H1 (cell line): ENCODE measurements at regions not wholly inside any gene's neighbourhood (a gene's known extent, or its start where the extent isn't known, plus 50 kb on each side); places are given as distances from the start of the nearest gene placed in this dataset.
A peak's percentile ranks its signal among the peaks of the same experiment; 100 is the strongest.

Experiments
- CTCF ChIA-PET: fragments of 300-600 bp; sonication (Branson Sonifier 250); formaldehyde crosslinking; loops from one replicate; lab custom pipeline; 2021; ENCODE audit not compliant: partially characterized antibody; lab: Charles Lee
- POLR2A ChIA-PET: fragments of 300-600 bp; sonication (Branson Sonifier 250); formaldehyde crosslinking; loops from one replicate; lab custom pipeline; 2021; ENCODE audit warnings: inconsistent platforms; ENCODE audit not compliant: partially characterized antibody; lab: Charles Lee
- DNase-seq, 2 experiments: peaks; one replicate each; pipeline versions ENCODE4 v3.0.0 to v3.0.0-alpha.2; 2010 to 2022; ENCODE audit warnings: low spot score in 2 of 2, low read depth in 1 of 2, mixed read lengths in 1 of 2
- FAIRE-seq: peaks from 2 replicates; lab custom pipeline; 2011; peaks lifted over from hg19 to GRCh38; lab: Jason Lieb, UNC
- H2AFZ ChIP-seq: 2 replicates; pipeline ENCODE4 v1.8.1; 2012; ENCODE audit warnings: low read length, inconsistent platforms
- H2AK5ac ChIP-seq: 2 replicates; pipeline ENCODE4 v1.6.1; 2013; ENCODE audit warnings: low read depth, low read length
- H2BK120ac ChIP-seq: replicated peaks from 2 replicates; pipeline ENCODE3; 2013; ENCODE audit warnings: low read depth, low read length, inconsistent platforms
- H2BK12ac ChIP-seq: 2 replicates; pipeline ENCODE4 v1.6.1; 2013; ENCODE audit warnings: low read depth, low read length
- H2BK15ac ChIP-seq: 2 replicates; pipeline ENCODE4 v1.6.1; 2013; ENCODE audit warnings: low read length
- H2BK20ac ChIP-seq: 2 replicates; pipeline ENCODE4 v1.6.1; 2013; ENCODE audit warnings: low read length
- H2BK5ac ChIP-seq: 2 replicates; pipeline ENCODE4 v1.6.1; 2013; ENCODE audit warnings: low read depth, low read length
- H3K14ac ChIP-seq: 2 replicates; pipeline ENCODE4 v1.6.1; 2013; ENCODE audit warnings: inconsistent platforms; ENCODE audit not compliant: insufficient read length
- H3K18ac ChIP-seq: 2 replicates; pipeline ENCODE4 v1.6.1; 2013; ENCODE audit warnings: low read length; ENCODE audit errors: extremely low read depth
- H3K23ac ChIP-seq: 2 replicates; pipeline ENCODE4 v1.6.1; 2013; ENCODE audit warnings: inconsistent platforms; ENCODE audit not compliant: insufficient read length
- H3K23me2 ChIP-seq: 2 replicates; pipeline ENCODE4 v1.6.1; 2013; ENCODE audit warnings: low read depth, low read length
- H3K27ac ChIP-seq: 2 replicates; pipeline ENCODE4 v1.6.1; 2011; ENCODE audit warnings: low read depth, low read length, inconsistent platforms
- H3K27me3 ChIP-seq, 4 experiments: replicated peaks in 1 of 4; 1 replicate in 1 of 4; 2 replicates in 3 of 4; pipeline versions ENCODE4 v1.6.1 to v1.8.1; 2011 to 2013; ENCODE audit warnings: low read length in 3 of 4, mild to moderate bottlenecking in 3 of 4, inconsistent platforms in 2 of 4, mixed read lengths in 2 of 4, moderate library complexity in 1 of 4; ENCODE audit not compliant: control insufficient read depth in 3 of 4, insufficient read depth in 3 of 4; ENCODE audit errors: extremely low read depth in 1 of 4
- H3K36me3 ChIP-seq, 4 experiments: 2 replicates each; pipeline versions ENCODE4 v1.6.1 to v1.8.1; 2011 to 2013; ENCODE audit warnings: mild to moderate bottlenecking in 4 of 4, low read length in 3 of 4, moderate library complexity in 2 of 4, control low read depth in 1 of 4, inconsistent platforms in 1 of 4; ENCODE audit not compliant: insufficient read depth in 4 of 4, control insufficient read depth in 2 of 4
- H3K4ac ChIP-seq: replicated peaks from 2 replicates; pipeline ENCODE3; 2013; ENCODE audit warnings: low read length, low read depth, mixed read lengths, inconsistent platforms; ENCODE audit not compliant: insufficient read length
- H3K4me1 ChIP-seq, 4 experiments: replicated peaks in 1 of 4; 1 replicate in 1 of 4; 2 replicates in 3 of 4; pipeline versions ENCODE4 v1.6.1 to v1.8.1; 2011 to 2013; ENCODE audit warnings: low read length in 3 of 4, inconsistent platforms in 2 of 4, mixed read lengths in 1 of 4; ENCODE audit not compliant: insufficient read depth in 4 of 4, control insufficient read depth in 3 of 4
- H3K4me2 ChIP-seq, 2 experiments: 2 replicates each; pipeline versions ENCODE4 v1.6.1 to v1.8.1; 2011 to 2013; ENCODE audit warnings: low read depth in 2 of 2, low read length in 2 of 2, control low read depth in 1 of 2, inconsistent platforms in 1 of 2, mild to moderate bottlenecking in 1 of 2; ENCODE audit not compliant: insufficient read depth in 1 of 2
- H3K4me3 ChIP-seq, 4 experiments: fragments of 200-600, 300-600 bp in 1 of 4; sonication (generic), shearing (Covaris generic), sonication (Bioruptor Twin) in 1 of 4; 2 replicates each; pipeline versions ENCODE4 v1.5.1 to v1.8.1; 2011 to 2016; ENCODE audit warnings: low read length in 4 of 4, low read depth in 3 of 4, control low read depth in 2 of 4, inconsistent platforms in 2 of 4, mild to moderate bottlenecking in 2 of 4, mixed read lengths in 1 of 4, moderate library complexity in 1 of 4; ENCODE audit not compliant: insufficient read depth in 2 of 4; ENCODE audit errors: extremely low read depth in 1 of 4
- H3K56ac ChIP-seq: replicated peaks from 2 replicates; pipeline ENCODE3; 2013; ENCODE audit warnings: low read depth, mild to moderate bottlenecking, mixed read lengths, low read length, inconsistent platforms; ENCODE audit not compliant: insufficient read length
- H3K79me1 ChIP-seq: 2 replicates; pipeline ENCODE4 v1.6.1; 2013; ENCODE audit warnings: low read depth, low read length, control low read depth
- H3K79me2 ChIP-seq, 2 experiments: 2 replicates each; pipeline versions ENCODE4 v1.6.1 to v1.8.1; 2012 to 2013; ENCODE audit warnings: low read length in 2 of 2, mild to moderate bottlenecking in 2 of 2, inconsistent platforms in 1 of 2; ENCODE audit not compliant: insufficient read depth in 2 of 2, control insufficient read depth in 1 of 2
- H3K9ac ChIP-seq, 4 experiments: replicated peaks in 1 of 4; 1 replicate in 1 of 4; 2 replicates in 3 of 4; pipeline versions ENCODE4 v1.6.1 to v1.8.1; 2011 to 2013; ENCODE audit warnings: low read depth in 3 of 4, low read length in 3 of 4, control low read depth in 2 of 4, mild to moderate bottlenecking in 2 of 4, moderate library complexity in 2 of 4, inconsistent platforms in 1 of 4; ENCODE audit errors: extremely low read depth in 1 of 4
- H3K9me3 ChIP-seq, 2 experiments: 2 replicates each; pipeline versions ENCODE4 v1.6.1 to v1.8.1; 2012 to 2013; ENCODE audit warnings: mild to moderate bottlenecking in 2 of 2, moderate library complexity in 2 of 2, control low read depth in 1 of 2, inconsistent platforms in 1 of 2, low read depth in 1 of 2, low read length in 1 of 2, mixed read lengths in 1 of 2; ENCODE audit not compliant: insufficient read depth in 2 of 2
- H4K20me1 ChIP-seq, 2 experiments: replicated peaks in 1 of 2; 2 replicates each; pipeline versions ENCODE3 to v1.8.1; 2011 to 2013; ENCODE audit warnings: inconsistent platforms in 2 of 2, low read length in 2 of 2, mild to moderate bottlenecking in 1 of 2; ENCODE audit not compliant: insufficient read depth in 2 of 2, control insufficient read depth in 1 of 2
- H4K5ac ChIP-seq: 2 replicates; pipeline ENCODE4 v1.6.1; 2013; ENCODE audit warnings: low read length, low read depth, mixed read lengths, inconsistent platforms; ENCODE audit not compliant: insufficient read length
- H4K8ac ChIP-seq: 2 replicates; pipeline ENCODE4 v1.8.0; 2013; ENCODE audit warnings: mild to moderate bottlenecking, moderate library complexity, low read length, inconsistent platforms; ENCODE audit not compliant: insufficient read depth; ENCODE audit errors: extremely low read depth
- H4K91ac ChIP-seq: replicated peaks from 2 replicates; pipeline ENCODE3; 2013; ENCODE audit warnings: low read length, mixed read lengths, inconsistent platforms; ENCODE audit not compliant: insufficient read length
- CHD2 ChIP-seq: IDR thresholded peaks from 2 replicates; pipeline ENCODE4 v1.6.1; 2012; ENCODE audit warnings: low read length, improper control_type of control experiment
- RAD21 ChIP-seq, 2 experiments: IDR thresholded peaks in 1 of 2; conservative IDR thresholded peaks in 1 of 2; 2 replicates each; pipeline ENCODE4 v1.6.1; 2011; ENCODE audit warnings: low read depth in 2 of 2, low read length in 2 of 2, improper control_type of control experiment in 1 of 2, inconsistent platforms in 1 of 2, mild to moderate bottlenecking in 1 of 2, moderate library complexity in 1 of 2
- RNF2 ChIP-seq: fragments of 200-900, 300-1000 bp; sonication (generic); IDR thresholded peaks from 2 replicates; pipeline ENCODE4 v1.7.1; 2016; ENCODE audit warnings: borderline replicate concordance, low read depth, mild to moderate bottlenecking, antibody characterized with exemption, low read length; ENCODE audit not compliant: poor library complexity, severe bottlenecking; ENCODE audit errors: missing control alignments
- SAP30 ChIP-seq: fragments of 300-600 bp; sonication (generic); IDR thresholded peaks from 2 replicates; pipeline ENCODE4 v1.7.1; 2012; ENCODE audit warnings: low read length, moderate library complexity, mild to moderate bottlenecking, inconsistent platforms; ENCODE audit not compliant: insufficient read depth, insufficient replicate concordance
- WGBS, 2 experiments: shearing (Covaris generic) in 1 of 2; methylation state at CpG; one replicate each; pipeline versions ENCODE4 v1.1.6 to v1.1.7; 2013 to 2015; ENCODE audit warnings: low lambda C conversion rate in 2 of 2, mixed read lengths in 2 of 2, inconsistent platforms in 1 of 2, low coverage in 1 of 2, missing lambda C conversion rate in 1 of 2; ENCODE audit not compliant: insufficient replicate concordance in 2 of 2, insufficient coverage in 1 of 2, insufficient read length in 1 of 2; ENCODE audit errors: extremely low coverage in 1 of 2, missing lambda C conversion rate in 1 of 2; 5-methylcytosine and 5-hydroxymethylcytosine counted together
- TF ChIP-seq, protein P1 (sequence below): IDR thresholded peaks from 2 replicates; pipeline ENCODE4 v1.6.1; 2012; ENCODE audit warnings: inconsistent platforms

DNA sequence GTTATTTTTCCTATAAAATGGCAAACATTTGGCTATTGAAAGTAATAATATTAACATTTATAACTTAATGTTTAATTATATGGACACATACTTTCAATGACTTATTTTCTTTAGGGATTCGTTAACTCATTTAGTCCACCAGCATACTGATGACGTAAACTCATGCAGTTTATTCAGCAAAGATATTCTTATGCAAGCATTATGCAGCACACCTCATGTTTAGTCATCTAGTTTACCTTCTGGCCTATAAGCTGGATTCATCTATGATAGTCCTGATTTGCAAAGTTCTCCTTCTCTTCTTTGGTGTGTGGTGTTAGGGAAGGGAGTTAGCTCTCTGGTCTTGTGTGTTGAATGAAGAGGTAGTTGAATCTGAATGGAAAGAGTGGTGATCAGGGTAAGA, 60.0 kb downstream of the OR2J2 start:
- H3K4ac ChIP-seq: no peak overlapping the region
- H3K79me2 ChIP-seq: no peaks in the 10 kb centered on the region
- no peak overlapping the region for H4K91ac ChIP-seq
- 91% methylated on average over 2 of the region's 2 CpGs; no CpG with 5 or more reads in 1 of the 2 experiments for WGBS, 2 experiments
- H2BK20ac ChIP-seq: no peak overlapping the region
- DNase-seq: no peak
- H3K14ac ChIP-seq: no peak overlapping the region
- ChIA-PET CTCF (interaction anchor here (0.7 kb wide), 1 partner anchor 10 kb away, joined by 3 read pairs; no protein-coding TSS in a partner anchor), POLR2A (no interaction called here)
- no peaks in the 10 kb centered on the region for H3K36me3 ChIP-seq
- 0 out of 7 replicates have a peak, but pooled peaks cover 0 to 5% (median 0%) of the 10 kb centered on the region in 4 experiments for H3K4me1 ChIP-seq
- H3K9me3 ChIP-seq: no peaks in the 10 kb centered on the region
- H3K27me3 ChIP-seq: no peaks in the 10 kb centered on the region
- no peak overlapping the region for H3K27ac ChIP-seq
- H3K23me2 ChIP-seq: no peaks in the 10 kb centered on the region
- H2BK15ac ChIP-seq: no peak overlapping the region
- H3K23ac ChIP-seq: no peak overlapping the region
- H3K4me3 ChIP-seq: no peak overlapping the region
- no peak overlapping the region for H3K56ac ChIP-seq
- FAIRE-seq: no peak
- H3K4me2 ChIP-seq: no peak overlapping the region
- no peak overlapping the region for H4K5ac ChIP-seq
- H3K18ac ChIP-seq: no peak overlapping the region
- 0 out of 2 replicates have a peak overlapping the region, but pooled peaks have one; percentile 16 for H2AFZ ChIP-seq
- no peaks in the 10 kb centered on the region for H3K79me1 ChIP-seq
- H2BK5ac ChIP-seq: no peak overlapping the region
- no peak overlapping the region for H4K8ac ChIP-seq
- H2BK120ac ChIP-seq: no peak overlapping the region
- no peak overlapping the region for H2AK5ac ChIP-seq
- no peak overlapping the region for H2BK12ac ChIP-seq
- no peak overlapping the region for H3K9ac ChIP-seq
- TF ChIP-seq SAP30: no peak
- no peak for TF ChIP-seq RNF2
- TF ChIP-seq CHD2: no peak
- no peak for TF ChIP-seq RAD21 (IDR thresholded peaks at IDR 0.05 in 1 of 2, conservative IDR thresholded peaks at IDR 0.05 in 1 of 2; ENCODE audit: low read depth in 2 of 2, low read length in 2 of 2)
- TF ChIP-seq, protein P1, sequence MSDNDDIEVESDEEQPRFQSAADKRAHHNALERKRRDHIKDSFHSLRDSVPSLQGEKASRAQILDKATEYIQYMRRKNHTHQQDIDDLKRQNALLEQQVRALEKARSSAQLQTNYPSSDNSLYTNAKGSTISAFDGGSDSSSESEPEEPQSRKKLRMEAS: no peak
- H4K20me1 ChIP-seq: no peaks in the 10 kb centered on the region
